H9 (cell line): ENCODE measurements at regions not wholly inside any gene's neighbourhood (a gene's known extent, or its start where the extent isn't known, plus 50 kb on each side); places are given as distances from the start of the nearest gene placed in this dataset.

Experiments used
- DNase-seq: peaks from one replicate; pipeline ENCODE4 v3.0.0-alpha.2; 2017
- H2AFZ ChIP-seq: one replicate; pipeline ENCODE4 v1.6.1; 2013; ENCODE audit warnings: mild to moderate bottlenecking, low read length, control low read depth, moderate library complexity
- H2AK5ac ChIP-seq: 2 replicates; pipeline ENCODE4 v1.6.1; 2013; ENCODE audit warnings: low read length, control low read depth, mixed read lengths; ENCODE audit not compliant: insufficient read length
- H2BK120ac ChIP-seq: one replicate; pipeline ENCODE4 v1.6.1; 2013; ENCODE audit warnings: low read depth, mild to moderate bottlenecking, low read length, control low read depth, inconsistent platforms; ENCODE audit not compliant: poor library complexity, severe bottlenecking
- H2BK12ac ChIP-seq: 2 replicates; pipeline ENCODE4 v1.6.1; 2013; ENCODE audit warnings: low read length, control low read depth, mixed read lengths, low read depth; ENCODE audit not compliant: insufficient read length
- H2BK15ac ChIP-seq: 2 replicates; pipeline ENCODE4 v1.6.1; 2013; ENCODE audit warnings: low read depth, low read length, control low read depth
- H2BK20ac ChIP-seq: one replicate; pipeline ENCODE4 v1.6.1; 2013; ENCODE audit warnings: low read depth, mild to moderate bottlenecking, low read length, control low read depth, inconsistent platforms; ENCODE audit not compliant: poor library complexity, severe bottlenecking
- H2BK5ac ChIP-seq: 2 replicates; pipeline ENCODE4 v1.6.1; 2013; ENCODE audit warnings: low read length, control low read depth, mixed read lengths; ENCODE audit not compliant: insufficient read length
- H3K14ac ChIP-seq: 2 replicates; pipeline ENCODE4 v1.6.1; 2013; ENCODE audit warnings: low read length, control low read depth; ENCODE audit not compliant: insufficient read depth
- H3K18ac ChIP-seq: 2 replicates; pipeline ENCODE4 v1.6.1; 2013; ENCODE audit warnings: low read depth, mild to moderate bottlenecking, mixed read lengths, low read length, control low read depth; ENCODE audit not compliant: insufficient read length
- H3K23ac ChIP-seq: 2 replicates; pipeline ENCODE4 v1.6.1; 2013; ENCODE audit warnings: low read length, control low read depth, mixed read lengths, low read depth; ENCODE audit not compliant: insufficient read length
- H3K23me2 ChIP-seq: 2 replicates; pipeline ENCODE4 v1.6.1; 2013; ENCODE audit warnings: low read depth, mild to moderate bottlenecking, mixed read lengths, low read length, control low read depth; ENCODE audit not compliant: insufficient read length, poor library complexity, severe bottlenecking
- H3K27ac ChIP-seq: 2 replicates; pipeline ENCODE4 v1.5.1; 2013; ENCODE audit warnings: low read length, control low read depth, mixed read lengths, low read depth; ENCODE audit not compliant: insufficient read length
- H3K27me3 ChIP-seq: 2 replicates; pipeline ENCODE4 v1.6.1; 2013; ENCODE audit warnings: low read length, control low read depth, inconsistent platforms; ENCODE audit not compliant: insufficient read depth
- H3K4ac ChIP-seq: 2 replicates; pipeline ENCODE4 v1.6.1; 2013; ENCODE audit warnings: low read depth, mild to moderate bottlenecking, control low read depth, inconsistent platforms, low read length, moderate library complexity
- H3K4me1 ChIP-seq: 2 replicates; pipeline ENCODE4 v1.6.1; 2013; ENCODE audit warnings: low read length, control low read depth, inconsistent platforms; ENCODE audit not compliant: insufficient read depth
- H3K4me2 ChIP-seq: 2 replicates; pipeline ENCODE4 v1.6.1; 2013; ENCODE audit warnings: low read length, control low read depth, mixed read lengths; ENCODE audit not compliant: insufficient read length, insufficient read depth
- H3K56ac ChIP-seq: 2 replicates; pipeline ENCODE4 v1.6.1; 2013; ENCODE audit warnings: low read depth, mild to moderate bottlenecking, mixed read lengths, low read length, control low read depth; ENCODE audit not compliant: insufficient read length
- H3K79me1 ChIP-seq: 2 replicates; pipeline ENCODE4 v1.6.1; 2013; ENCODE audit warnings: low read depth, mild to moderate bottlenecking, moderate library complexity, low read length, control low read depth, inconsistent platforms; ENCODE audit not compliant: insufficient read depth, poor library complexity, severe bottlenecking
- H3K79me2 ChIP-seq: 2 replicates; pipeline ENCODE4 v1.6.1; 2013; ENCODE audit warnings: low read length, control low read depth, inconsistent platforms; ENCODE audit not compliant: insufficient read depth
- H3K9ac ChIP-seq: 2 replicates; pipeline ENCODE4 v1.6.1; 2013; ENCODE audit warnings: low read length, control low read depth, mixed read lengths; ENCODE audit not compliant: insufficient read length; ENCODE audit errors: extremely low read depth
- H3K9me3 ChIP-seq: one replicate; pipeline ENCODE4 v1.6.1; 2013; ENCODE audit warnings: low read depth, low read length, inconsistent platforms; ENCODE audit not compliant: control insufficient read depth
- H3T11ph ChIP-seq: one replicate; pipeline ENCODE4 v1.6.1; 2013; ENCODE audit warnings: mild to moderate bottlenecking, low read length, control low read depth, inconsistent platforms
- H4K20me1 ChIP-seq: one replicate; pipeline ENCODE4 v1.6.1; 2013; ENCODE audit not compliant: control insufficient read depth, insufficient read length, insufficient read depth
- H4K5ac ChIP-seq: 2 replicates; pipeline ENCODE4 v1.6.1; 2013; ENCODE audit warnings: low read depth, mild to moderate bottlenecking, mixed read lengths, low read length, control low read depth; ENCODE audit not compliant: insufficient read length
- H4K8ac ChIP-seq: replicated peaks from 2 replicates; pipeline ENCODE4 v1.6.1; 2013; ENCODE audit warnings: low read length, control low read depth, mixed read lengths, low read depth; ENCODE audit not compliant: insufficient read length
- H4K91ac ChIP-seq: 2 replicates; pipeline ENCODE4 v1.6.1; 2013; ENCODE audit warnings: low read depth, mild to moderate bottlenecking, moderate library complexity, mixed read lengths, low read length, control low read depth; ENCODE audit not compliant: insufficient read length
- H3K27ac Mint-ChIP-seq, 3 experiments: 2 replicates in 2 of 3; 3 replicates in 1 of 3; pipeline ENCODE4 v1.8.0; 2020 to 2021; ENCODE audit warnings: mixed read lengths in 3 of 3, mild to moderate bottlenecking in 1 of 3, moderate library complexity in 1 of 3
- H3K27me3 Mint-ChIP-seq: 2 replicates; pipeline ENCODE4 v1.8.0; 2021; ENCODE audit warnings: low read depth, mild to moderate bottlenecking, moderate library complexity, mixed read lengths
- H3K36me3 Mint-ChIP-seq, 3 experiments: 2 replicates in 2 of 3; 3 replicates in 1 of 3; pipeline ENCODE4 v1.8.0; 2020 to 2021; ENCODE audit warnings: low read depth in 3 of 3, mixed read lengths in 3 of 3; ENCODE audit not compliant: insufficient read depth in 1 of 3
- H3K4me1 Mint-ChIP-seq, 2 experiments: 2 replicates each; pipeline ENCODE4 v1.8.0; 2020; ENCODE audit warnings: mixed read lengths in 2 of 2
- H3K4me3 Mint-ChIP-seq, 2 experiments: 2 replicates in 1 of 2; 3 replicates in 1 of 2; pipeline ENCODE4 v1.8.0; 2020 to 2021; ENCODE audit warnings: mild to moderate bottlenecking in 2 of 2, mixed read lengths in 2 of 2, moderate library complexity in 1 of 2
- H3K9me3 Mint-ChIP-seq, 2 experiments: 2 replicates in 1 of 2; 3 replicates in 1 of 2; pipeline ENCODE4 v1.8.0; 2020; ENCODE audit warnings: mild to moderate bottlenecking in 2 of 2, mixed read lengths in 2 of 2, moderate library complexity in 1 of 2
- CTCF ChIP-seq: fragments of 200-600 bp; sonication (generic); conservative IDR thresholded peaks from 3 replicates; pipeline ENCODE4 v1.8.0; 2021; ENCODE audit warnings: antibody characterized with exemption, mild to moderate bottlenecking
- WGBS: extraction: QIAGEN DNeasy Blood & Tissue Kit; methylation state at CpG from one replicate; pipeline ENCODE4 v1.1.7; 2013; ENCODE audit warnings: missing lambda C conversion rate, low lambda C conversion rate, mixed read lengths; ENCODE audit not compliant: insufficient read length; ENCODE audit errors: extremely low coverage; 5-methylcytosine and 5-hydroxymethylcytosine counted together

- no peaks in the 10 kb centered on the region for H4K20me1 ChIP-seq
- H2AK5ac ChIP-seq, result no peak overlapping the region
- no peak overlapping the region for H4K8ac ChIP-seq
- no peak for DNase-seq
- no peak overlapping the region for H3K9ac ChIP-seq
- WGBS, result no CpG with 5 or more reads among the region's 11 CpGs
- H3K27me3 ChIP-seq, result no peaks in the 10 kb centered on the region
- H3K4me3 Mint-ChIP-seq, result no peak overlapping the region
- no peak overlapping the region for H3K27ac ChIP-seq
- no peaks in the 10 kb centered on the region for H3K36me3 Mint-ChIP-seq
- H3K23ac ChIP-seq, result no peak overlapping the region
- H3K4me1 ChIP-seq, result no peaks in the 10 kb centered on the region; the same call in 1 of the 2 replicates
- H3K9me3 Mint-ChIP-seq, result no peaks in the 10 kb centered on the region
- no peaks in the 10 kb centered on the region for H3K79me1 ChIP-seq
- no peak overlapping the region for H2BK5ac ChIP-seq
- no peak overlapping the region for H2BK120ac ChIP-seq
- no peak overlapping the region for H4K5ac ChIP-seq
- H3K4me2 ChIP-seq, result no peak overlapping the region
- H4K91ac ChIP-seq, result no peak overlapping the region
- no peak overlapping the region for H2BK15ac ChIP-seq
- no peak overlapping the region; a peak in 1 of 7 replicates for H3K27ac Mint-ChIP-seq
- no peak overlapping the region; the same call in 1 of the 2 replicates for H3K14ac ChIP-seq
- no peak overlapping the region for H3K56ac ChIP-seq
- TF ChIP-seq CTCF, result no peak
- H3T11ph ChIP-seq, result no peak overlapping the region
- H3K18ac ChIP-seq, result no peak overlapping the region
- no peak overlapping the region for H2BK20ac ChIP-seq
- H3K23me2 ChIP-seq, result no peaks in the 10 kb centered on the region
- no peaks in the 10 kb centered on the region for H3K79me2 ChIP-seq
- no peak overlapping the region for H2BK12ac ChIP-seq
- no peak overlapping the region for H2AFZ ChIP-seq
- H3K4me1 Mint-ChIP-seq, result peaks cover 8% of the 10 kb centered on the region in 2 experiments; a peak in 3 of 4 replicates
- no peaks in the 10 kb centered on the region for H3K9me3 ChIP-seq
- H3K27me3 Mint-ChIP-seq, result peaks cover 7% of the 10 kb centered on the region
- H3K4ac ChIP-seq, result no peak overlapping the region
These were observed 300.9 kb downstream of the FOXL1 start for GRCh38 chr16:86879268-86879667.
